A673 (cell line): ENCODE measurements at regions not wholly inside any gene's neighbourhood (a gene's known extent, or its start where the extent isn't known, plus 50 kb on each side); places are given as distances from the start of the nearest gene placed in this dataset.

Experiments used
- EZH2 ChIP-seq: fragments of 200-600 bp; sonication (generic); IDR thresholded peaks from 2 replicates; pipeline ENCODE4 v1.6.1; 2017; ENCODE audit warnings: borderline replicate concordance, low read depth, mild to moderate bottlenecking, mixed read lengths, antibody characterized with exemption, low read length; ENCODE audit not compliant: poor library complexity, severe bottlenecking
- TF ChIP-seq, protein P1 (sequence below): fragments of 300-800, 200-600 bp; sonication (generic); conservative IDR thresholded peaks from 2 replicates; pipeline ENCODE4 v1.5.1; 2017; ENCODE audit warnings: low read depth, mild to moderate bottlenecking, antibody characterized with exemption, low read length, moderate library complexity, mixed read lengths

DNA sequence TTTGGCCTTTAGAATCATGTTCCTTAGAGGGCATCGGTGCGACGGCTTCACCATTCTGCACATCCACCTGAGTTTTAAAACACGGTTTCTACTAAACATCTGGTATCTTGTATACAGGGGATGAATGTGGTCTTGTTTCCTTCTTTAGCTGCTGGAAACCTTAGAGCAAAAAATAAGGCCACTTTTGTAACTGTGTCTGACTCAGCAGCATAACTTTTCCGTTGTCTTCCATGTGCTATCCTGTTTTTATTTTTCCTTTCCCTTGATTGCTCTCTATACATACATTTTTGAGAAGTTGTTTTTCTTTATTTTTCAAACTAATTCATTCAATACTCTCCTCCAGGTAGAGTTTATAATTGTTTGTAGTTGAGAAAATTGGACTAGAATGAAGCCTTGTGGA lies 108.8 kb upstream of the PCED1B start:
- TF ChIP-seq, protein P1, sequence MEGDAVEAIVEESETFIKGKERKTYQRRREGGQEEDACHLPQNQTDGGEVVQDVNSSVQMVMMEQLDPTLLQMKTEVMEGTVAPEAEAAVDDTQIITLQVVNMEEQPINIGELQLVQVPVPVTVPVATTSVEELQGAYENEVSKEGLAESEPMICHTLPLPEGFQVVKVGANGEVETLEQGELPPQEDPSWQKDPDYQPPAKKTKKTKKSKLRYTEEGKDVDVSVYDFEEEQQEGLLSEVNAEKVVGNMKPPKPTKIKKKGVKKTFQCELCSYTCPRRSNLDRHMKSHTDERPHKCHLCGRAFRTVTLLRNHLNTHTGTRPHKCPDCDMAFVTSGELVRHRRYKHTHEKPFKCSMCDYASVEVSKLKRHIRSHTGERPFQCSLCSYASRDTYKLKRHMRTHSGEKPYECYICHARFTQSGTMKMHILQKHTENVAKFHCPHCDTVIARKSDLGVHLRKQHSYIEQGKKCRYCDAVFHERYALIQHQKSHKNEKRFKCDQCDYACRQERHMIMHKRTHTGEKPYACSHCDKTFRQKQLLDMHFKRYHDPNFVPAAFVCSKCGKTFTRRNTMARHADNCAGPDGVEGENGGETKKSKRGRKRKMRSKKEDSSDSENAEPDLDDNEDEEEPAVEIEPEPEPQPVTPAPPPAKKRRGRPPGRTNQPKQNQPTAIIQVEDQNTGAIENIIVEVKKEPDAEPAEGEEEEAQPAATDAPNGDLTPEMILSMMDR, result no peak
- no peak for TF ChIP-seq EZH2
